Stimulated activated effector memory CD8-positive, alpha-beta T cell treated with anti-CD3 and anti-CD28 coated beads, Interleukin-12 subunit alpha, Interleukin-12 subunit beta, amount 100 ng/mL, for 72 hours (primary cell): ENCODE measurements at regions not wholly inside any gene's neighbourhood (a gene's known extent, or its start where the extent isn't known, plus 50 kb on each side); places are given as distances from the start of the nearest gene placed in this dataset.

Experiments used
- ATAC-seq: fragments of 150-1000 bp; cut with Tn5 transposase; 2 replicates; pipeline ENCODE4 v1.10.0; 2021
- DNase-seq, 2 donors: peaks; one replicate each; pipeline ENCODE4 v3.0.0; 2021 to 2022; ENCODE audit warnings: low spot score in 2 of 2
- H3K27ac Mint-ChIP-seq: one replicate; pipeline ENCODE4 v1.8.0; 2022; ENCODE audit warnings: mild to moderate bottlenecking, mixed read lengths
- H3K36me3 Mint-ChIP-seq: one replicate; pipeline ENCODE4 v1.8.0; 2022; ENCODE audit warnings: mild to moderate bottlenecking, mixed read lengths
- H3K4me1 Mint-ChIP-seq: one replicate; pipeline ENCODE4 v1.8.0; 2022; ENCODE audit warnings: mixed read lengths
- H3K4me3 Mint-ChIP-seq: one replicate; pipeline ENCODE4 v1.8.0; 2022; ENCODE audit warnings: mild to moderate bottlenecking, mixed read lengths
- H3K9me3 Mint-ChIP-seq: one replicate; pipeline ENCODE4 v1.8.0; 2022; ENCODE audit warnings: mixed read lengths

DNA sequence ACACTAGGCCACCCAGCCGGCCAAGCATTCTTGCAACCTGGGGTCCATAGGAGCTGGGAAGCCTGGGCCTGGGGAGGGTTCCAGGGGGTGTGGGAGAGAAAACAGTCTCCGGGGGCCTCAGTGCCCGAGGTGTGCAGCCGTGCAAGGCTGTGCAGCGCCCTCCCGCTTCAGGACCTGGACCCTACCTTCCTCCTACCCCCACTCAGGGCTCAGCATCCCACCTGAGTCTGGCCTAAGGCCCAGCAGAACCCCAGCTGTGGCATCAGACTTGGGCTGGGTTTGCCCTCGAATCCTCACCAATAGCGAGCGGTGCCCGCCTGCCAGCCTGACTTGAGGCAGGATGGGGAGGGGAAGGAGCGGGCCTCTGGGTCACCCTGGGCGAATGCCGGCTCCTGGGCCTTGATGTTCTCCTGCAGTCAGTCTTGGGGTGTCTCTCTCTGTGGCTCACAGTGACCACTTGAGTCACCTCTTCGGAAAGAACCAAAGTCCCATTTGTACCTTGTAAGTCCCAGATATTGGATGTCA lies 53.6 kb upstream of the PPARA start:
- no peaks in the 10 kb centered on the region for H3K9me3 Mint-ChIP-seq
- H3K4me3 Mint-ChIP-seq, result no peak overlapping the region
- H3K36me3 Mint-ChIP-seq, result no peaks in the 10 kb centered on the region
- H3K4me1 Mint-ChIP-seq, result no peaks in the 10 kb centered on the region
- DNase-seq (no peak), ATAC-seq (no peak)
- H3K27ac Mint-ChIP-seq, result no peak overlapping the region

DNA sequence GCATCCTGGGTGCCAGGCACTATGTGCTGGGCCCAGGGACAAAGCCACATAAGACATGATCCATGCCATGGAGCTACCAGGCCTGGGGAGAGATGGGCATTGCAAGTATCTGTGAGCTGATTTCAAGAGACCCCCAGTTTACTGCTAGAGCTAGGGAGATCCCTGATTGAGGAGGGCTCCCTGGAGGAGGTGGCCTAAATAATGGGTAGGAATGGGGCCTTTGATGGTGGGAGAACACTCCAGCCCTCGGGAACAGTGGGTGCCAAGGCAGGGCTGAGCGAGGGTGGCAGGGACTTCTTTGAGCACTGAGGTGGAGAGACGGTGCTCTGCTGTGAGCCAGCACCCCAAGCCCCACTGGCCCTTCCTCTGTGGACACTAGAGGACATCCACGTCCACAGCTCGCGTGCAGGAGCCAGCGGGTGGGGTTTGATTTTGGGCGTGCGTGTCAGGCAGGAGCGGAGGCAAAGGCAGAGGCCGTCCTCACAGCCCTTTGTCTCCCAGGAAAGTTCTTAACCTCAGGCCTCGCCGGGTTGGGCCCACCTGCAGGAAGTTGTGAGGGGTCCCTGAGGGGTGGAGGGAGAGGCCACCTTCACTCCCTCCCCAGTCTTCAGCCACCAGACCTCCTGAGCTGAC lies 52.9 kb upstream of the PPARA start:
- H3K4me3 Mint-ChIP-seq, result no peak overlapping the region
- H3K4me1 Mint-ChIP-seq, result no peaks in the 10 kb centered on the region
- DNase-seq (no peak), ATAC-seq (no peak)
- H3K36me3 Mint-ChIP-seq, result no peaks in the 10 kb centered on the region
- H3K9me3 Mint-ChIP-seq, result no peaks in the 10 kb centered on the region
- H3K27ac Mint-ChIP-seq, result no peak overlapping the region

DNA sequence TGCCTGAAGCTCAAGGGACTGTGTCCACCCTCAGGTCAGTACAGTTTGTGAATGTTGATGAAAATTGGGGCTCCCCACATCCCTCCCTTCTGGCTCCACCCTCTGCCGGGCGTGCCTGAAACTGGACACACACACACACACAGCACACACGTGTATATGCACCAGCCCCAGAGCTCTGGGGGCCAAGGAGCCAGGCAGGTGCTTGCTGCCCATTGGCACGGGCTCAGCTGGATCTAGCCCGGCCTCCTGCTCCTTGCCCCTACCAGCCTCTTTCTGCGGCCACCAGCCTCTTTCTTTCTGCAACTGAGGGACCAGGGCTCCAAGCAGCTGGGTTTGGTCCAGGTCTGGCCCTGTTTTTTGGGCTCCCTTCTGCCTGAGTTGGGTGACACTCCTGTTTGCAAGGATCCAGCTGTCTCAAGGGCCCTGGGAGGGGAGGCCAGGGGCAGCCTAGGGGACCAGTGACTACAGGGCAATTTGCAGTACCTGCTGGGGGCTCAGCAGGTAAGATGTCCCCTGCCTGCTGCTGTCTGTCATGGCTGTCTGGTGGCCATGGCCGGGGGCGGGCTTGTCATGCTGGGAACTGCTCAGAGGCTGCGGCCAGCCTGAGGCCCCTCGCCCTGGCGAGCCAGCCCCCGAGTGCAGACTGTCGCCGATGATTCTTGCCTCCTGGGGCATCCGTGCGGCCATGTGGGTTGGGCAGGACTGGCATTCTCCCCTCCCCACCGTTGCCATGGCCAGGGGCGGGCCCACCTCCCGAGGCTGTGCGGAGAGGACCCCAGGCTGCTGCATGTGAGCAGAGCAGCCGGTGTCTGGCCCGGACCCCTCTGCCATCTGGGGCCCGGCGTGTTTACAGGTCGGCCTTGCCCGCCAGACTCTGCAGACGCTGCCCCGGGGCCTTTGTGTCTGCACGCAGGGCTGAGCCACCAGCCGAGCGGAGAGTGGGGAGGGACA lies 51.5 kb upstream of the PPARA start:
- no peaks in the 10 kb centered on the region for H3K9me3 Mint-ChIP-seq
- H3K27ac Mint-ChIP-seq, result peak overlapping the region; percentile 20
- ATAC-seq, result no peak
- H3K4me3 Mint-ChIP-seq, result no peak overlapping the region
- H3K36me3 Mint-ChIP-seq, result no peaks in the 10 kb centered on the region
- DNase-seq, result no peak
- H3K4me1 Mint-ChIP-seq, result no peaks in the 10 kb centered on the region

DNA sequence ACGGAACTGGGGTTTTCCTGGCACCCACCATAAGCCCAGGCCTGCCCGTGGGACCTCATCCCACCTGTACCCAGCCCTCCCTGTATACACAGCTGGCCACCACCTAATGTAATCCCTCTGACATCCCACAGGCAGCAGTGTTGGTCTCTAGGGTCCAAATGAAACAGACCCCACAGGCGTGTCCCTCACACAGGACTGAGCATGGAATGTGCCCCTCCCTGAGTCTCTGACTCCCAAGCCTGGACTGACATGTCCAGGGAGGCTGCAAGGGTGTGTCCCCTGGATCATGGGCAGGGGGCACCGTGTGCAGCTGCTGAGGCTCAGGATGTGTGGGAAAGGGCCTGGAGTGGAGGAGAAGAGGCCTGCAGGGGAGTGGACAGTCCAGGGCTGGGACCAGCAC lies 50.6 kb upstream of the PPARA start:
- Mint-ChIP-seq H3K36me3 (no peaks in the 10 kb centered on the region), H3K9me3 (no peaks in the 10 kb centered on the region), H3K4me1 (no peaks in the 10 kb centered on the region), H3K4me3 (no peak overlapping the region), H3K27ac (no peak overlapping the region)
- DNase-seq, result no peak
- no peak for ATAC-seq

DNA sequence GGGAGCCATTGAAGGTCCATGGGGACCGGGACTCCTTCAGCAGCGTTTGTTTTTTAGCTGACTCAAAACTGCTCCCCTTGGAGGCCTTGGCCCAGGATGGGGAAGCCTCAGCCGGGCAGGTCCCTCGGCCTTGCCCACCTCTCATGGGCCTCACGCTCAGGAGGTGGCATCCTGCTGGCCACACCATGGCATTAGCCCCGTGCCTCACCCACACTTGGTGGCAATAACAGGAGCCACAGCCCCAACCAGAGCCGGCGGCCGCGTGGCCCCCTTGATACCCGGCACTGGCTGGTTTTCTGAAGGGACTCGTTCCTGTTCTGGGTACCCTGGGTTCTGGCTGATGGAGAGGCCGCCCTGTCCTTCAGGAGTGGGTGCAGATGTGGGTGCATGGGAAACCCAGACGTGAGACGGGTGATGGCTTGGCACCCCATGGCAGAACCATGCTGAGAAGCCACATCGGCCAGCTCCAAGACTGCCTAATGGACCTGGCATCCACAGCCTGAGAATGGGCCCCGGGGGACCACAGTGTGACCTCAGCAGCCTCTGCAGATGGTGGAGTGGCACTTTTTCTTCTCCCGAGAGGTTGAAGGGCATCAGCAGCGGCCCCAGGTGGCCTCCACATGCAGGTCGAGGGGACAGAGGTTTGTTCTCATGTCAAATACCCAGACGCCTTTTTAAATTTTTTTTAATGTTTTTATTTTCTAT lies 49.8 kb upstream of the PPARA start:
- H3K4me1 Mint-ChIP-seq, result no peaks in the 10 kb centered on the region
- ATAC-seq (no peak), DNase-seq (no peak)
- H3K9me3 Mint-ChIP-seq, result no peaks in the 10 kb centered on the region
- H3K27ac Mint-ChIP-seq, result no peak overlapping the region
- H3K4me3 Mint-ChIP-seq, result no peak overlapping the region
- H3K36me3 Mint-ChIP-seq, result no peaks in the 10 kb centered on the region
